ENCODE measurements at regions not wholly inside any gene's neighbourhood (a gene's known extent, or its start where the extent isn't known, plus 50 kb on each side); places are given as distances from the start of the nearest gene placed in this dataset.

DNA sequence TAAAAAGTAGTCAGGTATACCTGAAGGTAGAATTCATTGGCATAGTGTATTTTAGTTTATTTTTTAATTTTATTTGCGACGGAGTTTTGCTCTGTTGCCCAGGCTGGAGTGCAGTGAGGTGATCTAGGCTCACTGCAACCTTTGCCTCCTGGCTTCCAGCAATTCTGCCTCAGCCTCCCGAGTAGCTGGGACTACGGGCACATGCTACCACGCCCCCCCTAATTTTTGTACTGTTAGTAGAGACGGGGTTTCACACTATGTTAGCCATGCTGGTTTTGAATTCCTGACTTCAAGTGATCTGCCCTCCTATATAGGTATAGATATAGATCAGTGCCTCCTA is 102.8 kb upstream of the PRSS16 start:
- TF ChIP-seq, protein P1, sequence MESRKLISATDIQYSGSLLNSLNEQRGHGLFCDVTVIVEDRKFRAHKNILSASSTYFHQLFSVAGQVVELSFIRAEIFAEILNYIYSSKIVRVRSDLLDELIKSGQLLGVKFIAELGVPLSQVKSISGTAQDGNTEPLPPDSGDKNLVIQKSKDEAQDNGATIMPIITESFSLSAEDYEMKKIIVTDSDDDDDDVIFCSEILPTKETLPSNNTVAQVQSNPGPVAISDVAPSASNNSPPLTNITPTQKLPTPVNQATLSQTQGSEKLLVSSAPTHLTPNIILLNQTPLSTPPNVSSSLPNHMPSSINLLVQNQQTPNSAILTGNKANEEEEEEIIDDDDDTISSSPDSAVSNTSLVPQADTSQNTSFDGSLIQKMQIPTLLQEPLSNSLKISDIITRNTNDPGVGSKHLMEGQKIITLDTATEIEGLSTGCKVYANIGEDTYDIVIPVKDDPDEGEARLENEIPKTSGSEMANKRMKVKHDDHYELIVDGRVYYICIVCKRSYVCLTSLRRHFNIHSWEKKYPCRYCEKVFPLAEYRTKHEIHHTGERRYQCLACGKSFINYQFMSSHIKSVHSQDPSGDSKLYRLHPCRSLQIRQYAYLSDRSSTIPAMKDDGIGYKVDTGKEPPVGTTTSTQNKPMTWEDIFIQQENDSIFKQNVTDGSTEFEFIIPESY (IDR thresholded peaks at IDR 0.05; ENCODE audit: borderline replicate concordance, low read depth) = no peak
- TF ChIP-seq TAF1 (IDR thresholded peaks at IDR 0.05; ENCODE audit: borderline replicate concordance, low read depth, low read length) = no peak
- TF ChIP-seq, protein P2, sequence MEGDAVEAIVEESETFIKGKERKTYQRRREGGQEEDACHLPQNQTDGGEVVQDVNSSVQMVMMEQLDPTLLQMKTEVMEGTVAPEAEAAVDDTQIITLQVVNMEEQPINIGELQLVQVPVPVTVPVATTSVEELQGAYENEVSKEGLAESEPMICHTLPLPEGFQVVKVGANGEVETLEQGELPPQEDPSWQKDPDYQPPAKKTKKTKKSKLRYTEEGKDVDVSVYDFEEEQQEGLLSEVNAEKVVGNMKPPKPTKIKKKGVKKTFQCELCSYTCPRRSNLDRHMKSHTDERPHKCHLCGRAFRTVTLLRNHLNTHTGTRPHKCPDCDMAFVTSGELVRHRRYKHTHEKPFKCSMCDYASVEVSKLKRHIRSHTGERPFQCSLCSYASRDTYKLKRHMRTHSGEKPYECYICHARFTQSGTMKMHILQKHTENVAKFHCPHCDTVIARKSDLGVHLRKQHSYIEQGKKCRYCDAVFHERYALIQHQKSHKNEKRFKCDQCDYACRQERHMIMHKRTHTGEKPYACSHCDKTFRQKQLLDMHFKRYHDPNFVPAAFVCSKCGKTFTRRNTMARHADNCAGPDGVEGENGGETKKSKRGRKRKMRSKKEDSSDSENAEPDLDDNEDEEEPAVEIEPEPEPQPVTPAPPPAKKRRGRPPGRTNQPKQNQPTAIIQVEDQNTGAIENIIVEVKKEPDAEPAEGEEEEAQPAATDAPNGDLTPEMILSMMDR (IDR thresholded peaks at IDR 0.05) = no peak
- TF ChIP-seq SIN3A (IDR thresholded peaks at IDR 0.05; ENCODE audit: borderline replicate concordance, low read depth, low read length) = no peak
- TF ChIP-seq EZH2phosphoT487 (IDR thresholded peaks at IDR 0.05; ENCODE audit: borderline replicate concordance, low read depth) = no peak
- TF ChIP-seq, protein P3, sequence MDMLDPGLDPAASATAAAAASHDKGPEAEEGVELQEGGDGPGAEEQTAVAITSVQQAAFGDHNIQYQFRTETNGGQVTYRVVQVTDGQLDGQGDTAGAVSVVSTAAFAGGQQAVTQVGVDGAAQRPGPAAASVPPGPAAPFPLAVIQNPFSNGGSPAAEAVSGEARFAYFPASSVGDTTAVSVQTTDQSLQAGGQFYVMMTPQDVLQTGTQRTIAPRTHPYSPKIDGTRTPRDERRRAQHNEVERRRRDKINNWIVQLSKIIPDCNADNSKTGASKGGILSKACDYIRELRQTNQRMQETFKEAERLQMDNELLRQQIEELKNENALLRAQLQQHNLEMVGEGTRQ (IDR thresholded peaks at IDR 0.05; ENCODE audit: borderline replicate concordance, low read depth, low read length) = no peak
- no peak for TF ChIP-seq FOXM1 (IDR thresholded peaks at IDR 0.05; ENCODE audit: low read depth)
- TF ChIP-seq CHD2 (IDR thresholded peaks at IDR 0.05; ENCODE audit: low read length, partially characterized antibody) = no peak
- TF ChIP-seq, protein P4, sequence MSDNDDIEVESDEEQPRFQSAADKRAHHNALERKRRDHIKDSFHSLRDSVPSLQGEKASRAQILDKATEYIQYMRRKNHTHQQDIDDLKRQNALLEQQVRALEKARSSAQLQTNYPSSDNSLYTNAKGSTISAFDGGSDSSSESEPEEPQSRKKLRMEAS (IDR thresholded peaks at IDR 0.05; ENCODE audit: low read depth) = 0 out of 2 replicates have a peak, but pooled peaks have one; percentile 27
- TF ChIP-seq RCOR1 (IDR thresholded peaks at IDR 0.05; ENCODE audit: low read length) = no peak
- TF ChIP-seq YY1 (IDR thresholded peaks at IDR 0.05; ENCODE audit: low read depth) = no peak
- TF ChIP-seq NFIC (IDR thresholded peaks at IDR 0.05; ENCODE audit: borderline replicate concordance) = no peak
- TF ChIP-seq, protein P5, sequence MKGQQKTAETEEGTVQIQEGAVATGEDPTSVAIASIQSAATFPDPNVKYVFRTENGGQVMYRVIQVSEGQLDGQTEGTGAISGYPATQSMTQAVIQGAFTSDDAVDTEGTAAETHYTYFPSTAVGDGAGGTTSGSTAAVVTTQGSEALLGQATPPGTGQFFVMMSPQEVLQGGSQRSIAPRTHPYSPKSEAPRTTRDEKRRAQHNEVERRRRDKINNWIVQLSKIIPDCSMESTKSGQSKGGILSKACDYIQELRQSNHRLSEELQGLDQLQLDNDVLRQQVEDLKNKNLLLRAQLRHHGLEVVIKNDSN (IDR thresholded peaks at IDR 0.05; ENCODE audit: borderline replicate concordance, low read depth) = no peak
